Endothelial cell of umbilical vein (primary cell): ENCODE measurements at regions not wholly inside any gene's neighbourhood (a gene's known extent, or its start where the extent isn't known, plus 50 kb on each side); places are given as distances from the start of the nearest gene placed in this dataset.

ENCODE experiments used
- BruUV-seq: library from RNA; stranded (reverse); fragments of 400-500 nt; replicated peaks from 2 replicates; lab custom pipeline; 2021; lab: Mats Ljungman, UMichigan
- CTCF ChIA-PET: fragments of 300-600, 350-600 bp; sonication (Branson Sonifier 250); formaldehyde crosslinking; loops from one replicate; lab custom pipeline; 2021; ENCODE audit warnings: antibody characterized with exemption, inconsistent platforms; lab: Charles Lee
- POLR2A ChIA-PET: fragments of 300-600, 350-600 bp; sonication (Branson Sonifier 250); formaldehyde crosslinking; loops from one replicate; lab custom pipeline; 2021; ENCODE audit warnings: antibody characterized with exemption, inconsistent platforms; lab: Charles Lee
- DNase-seq: peaks from one replicate; pipeline ENCODE4 v3.0.0-alpha.2; 2011; ENCODE audit warnings: low read depth, low spot score
- FAIRE-seq: peaks from 2 replicates; lab custom pipeline; 2011; peaks lifted over from hg19 to GRCh38; lab: Jason Lieb, UNC
- H2AFZ ChIP-seq: 2 replicates; pipeline ENCODE4 v1.6.0; 2012; ENCODE audit warnings: low read depth, low read length, control low read depth, inconsistent platforms
- H3K27ac ChIP-seq: 2 replicates; pipeline ENCODE4 v1.5.1; 2011; ENCODE audit warnings: low read depth, mild to moderate bottlenecking, control low read depth, low read length, moderate library complexity; ENCODE audit not compliant: insufficient read depth
- H3K27me3 ChIP-seq, 2 experiments: 2 replicates each; pipeline versions ENCODE4 v1.6.0 to v1.6.1; 2011; ENCODE audit warnings: low read length in 2 of 2, mixed read lengths in 1 of 2; ENCODE audit not compliant: control insufficient read depth in 2 of 2, insufficient read depth in 2 of 2
- H3K36me3 ChIP-seq, 2 experiments: 2 replicates in 1 of 2; 3 replicates in 1 of 2; pipeline ENCODE4 v1.5.1; 2011; ENCODE audit warnings: low read length in 2 of 2, mild to moderate bottlenecking in 1 of 2, moderate library complexity in 1 of 2; ENCODE audit not compliant: control insufficient read depth in 2 of 2, insufficient read depth in 2 of 2; ENCODE audit errors: extremely low read depth in 1 of 2
- H3K4me1 ChIP-seq: 3 replicates; pipeline ENCODE4 v1.5.1; 2011; ENCODE audit warnings: mild to moderate bottlenecking, low read length; ENCODE audit not compliant: control insufficient read depth, insufficient read depth; ENCODE audit errors: extremely low read depth
- H3K4me2 ChIP-seq: 2 replicates; pipeline ENCODE4 v1.6.1; 2011; ENCODE audit warnings: low read length, control low read depth, mixed read lengths; ENCODE audit not compliant: insufficient read depth
- H3K4me3 ChIP-seq, 3 experiments: fragments of 200-600 bp in 1 of 3; sonication (generic), shearing (Covaris generic) in 1 of 3; replicated peaks in 1 of 3; 2 replicates each; pipeline ENCODE4 v1.5.1; 2011 to 2016; ENCODE audit warnings: control low read depth in 3 of 3, low read length in 3 of 3, mild to moderate bottlenecking in 2 of 3, inconsistent platforms in 1 of 3, low read depth in 1 of 3, moderate library complexity in 1 of 3; ENCODE audit not compliant: insufficient read depth in 1 of 3
- H3K79me2 ChIP-seq: 2 replicates; pipeline ENCODE4 v1.6.0; 2012; ENCODE audit warnings: low read length, inconsistent platforms; ENCODE audit not compliant: control insufficient read depth, insufficient read depth
- H3K9ac ChIP-seq: replicated peaks from 2 replicates; pipeline ENCODE3; 2011; ENCODE audit warnings: low read length, control low read depth; ENCODE audit not compliant: insufficient read depth; ENCODE audit errors: extremely low read depth
- H3K9me1 ChIP-seq: replicated peaks from 3 replicates; pipeline ENCODE4 v1.6.0; 2011; ENCODE audit warnings: mild to moderate bottlenecking, low read length; ENCODE audit not compliant: control insufficient read depth, insufficient read depth; ENCODE audit errors: extremely low read depth
- H3K9me3 ChIP-seq: replicated peaks from 2 replicates; pipeline ENCODE4 v1.5.1; 2012; ENCODE audit warnings: low read length, inconsistent platforms; ENCODE audit not compliant: control insufficient read depth, insufficient read depth
- H4K20me1 ChIP-seq: replicated peaks from 2 replicates; pipeline ENCODE3; 2011; ENCODE audit warnings: mild to moderate bottlenecking, low read length; ENCODE audit not compliant: control insufficient read depth, insufficient read depth; ENCODE audit errors: extremely low read depth
- EZH2 ChIP-seq: IDR thresholded peaks from 2 replicates; pipeline ENCODE4 v1.6.1; 2012; ENCODE audit warnings: borderline replicate concordance, low read depth, mild to moderate bottlenecking, moderate library complexity, low read length, inconsistent platforms; ENCODE audit not compliant: severe bottlenecking
- FOS ChIP-seq: IDR thresholded peaks from 2 replicates; pipeline ENCODE4 v1.6.1; 2011; ENCODE audit warnings: mild to moderate bottlenecking, low read length, moderate library complexity, borderline replicate concordance; ENCODE audit not compliant: insufficient read depth
- GATA2 ChIP-seq: IDR thresholded peaks from 2 replicates; pipeline ENCODE4 v1.7.0; 2011; ENCODE audit warnings: low read depth, mild to moderate bottlenecking, moderate library complexity, mixed read lengths, low read length; ENCODE audit not compliant: insufficient read length, insufficient read depth
- JUN ChIP-seq: IDR thresholded peaks from 2 replicates; pipeline ENCODE4 v1.6.1; 2011; ENCODE audit warnings: borderline replicate concordance, low read depth; ENCODE audit not compliant: insufficient read length, insufficient read depth
- MYC ChIP-seq: IDR thresholded peaks from one replicate; pipeline ENCODE4 v1.6.1; 2011; ENCODE audit warnings: mild to moderate bottlenecking, low read depth, low read length
- POLR2A ChIP-seq: IDR thresholded peaks from 2 replicates; pipeline ENCODE4 v1.6.1; 2012; ENCODE audit warnings: low read depth, mild to moderate bottlenecking, control low read depth, low read length
- POLR2AphosphoS5 ChIP-seq: IDR thresholded peaks from 2 replicates; pipeline ENCODE4 v1.6.1; 2012; ENCODE audit warnings: low read depth, mild to moderate bottlenecking, control low read depth, low read length, moderate library complexity; ENCODE audit not compliant: insufficient read depth
- dilution Hi-C: fragments of 300-500 bp; cut with MboI; formaldehyde crosslinking; loops from one replicate; pipeline ENCODE4 v1.15.0; 2019; ENCODE audit warnings: low sequenced_read_pairs; ENCODE audit not compliant: extremely low pct_ligation_motif_present
- intact Hi-C: fragments of 100-400 bp; cut with micrococcal nuclease; formaldehyde crosslinking; loops from one replicate; pipeline ENCODE4 v1.10.0; 2022
- TF ChIP-seq, protein P1 (sequence below): IDR thresholded peaks from 2 replicates; pipeline ENCODE4 v1.6.1; 2011; ENCODE audit not compliant: insufficient read depth, insufficient read length
- TF ChIP-seq, protein P2 (sequence below), 2 donors: IDR thresholded peaks; 1 replicate in 1 of 2; 2 replicates in 1 of 2; pipeline ENCODE4 v1.5.1; 2011; ENCODE audit warnings: low read length in 2 of 2, mild to moderate bottlenecking in 2 of 2, moderate library complexity in 2 of 2, control low read depth in 1 of 2, inconsistent platforms in 1 of 2, low read depth in 1 of 2; ENCODE audit not compliant: insufficient read depth in 1 of 2; ENCODE audit errors: extremely low read depth in 1 of 2

DNA sequence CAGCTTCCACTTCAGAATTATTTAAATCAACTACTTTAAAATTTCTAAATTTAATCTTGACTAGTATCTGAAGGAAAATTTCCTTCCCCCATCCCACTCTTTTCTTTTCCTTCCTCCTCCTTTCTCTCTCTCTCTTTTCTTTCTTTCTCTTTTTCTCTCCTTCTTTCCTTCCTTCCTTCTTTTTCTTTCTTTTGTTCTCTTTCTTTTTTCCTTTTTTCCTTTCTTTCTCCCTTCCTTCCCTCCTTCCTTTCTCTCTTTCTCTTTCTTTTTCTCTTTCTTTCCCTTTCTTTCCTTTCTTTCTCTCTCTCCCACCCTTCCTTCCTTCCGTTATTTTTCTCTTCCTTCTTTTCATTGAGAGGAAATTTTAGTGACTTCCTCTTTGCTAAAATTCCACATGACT is 132.0 kb upstream of the CDH19 start:
- no peaks in the 10 kb centered on the region for H3K4me1 ChIP-seq
- BruUV-seq: no TSS peak
- no peaks in the 10 kb centered on the region for H3K9me1 ChIP-seq
- no peaks in the 10 kb centered on the region for H3K79me2 ChIP-seq
- H3K27me3 ChIP-seq: no peaks in the 10 kb centered on the region
- H2AFZ ChIP-seq: no peak overlapping the region
- FAIRE-seq (no peak), DNase-seq (no peak)
- H3K36me3 ChIP-seq: no peaks in the 10 kb centered on the region
- TF ChIP-seq EZH2: no peak
- TF ChIP-seq, protein P1, sequence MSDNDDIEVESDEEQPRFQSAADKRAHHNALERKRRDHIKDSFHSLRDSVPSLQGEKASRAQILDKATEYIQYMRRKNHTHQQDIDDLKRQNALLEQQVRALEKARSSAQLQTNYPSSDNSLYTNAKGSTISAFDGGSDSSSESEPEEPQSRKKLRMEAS: no peak
- TF ChIP-seq MYC: no peak
- TF ChIP-seq FOS: no peak
- no peak for TF ChIP-seq POLR2A
- no peak for TF ChIP-seq GATA2
- no peak for TF ChIP-seq POLR2AphosphoS5
- no peak for TF ChIP-seq JUN
- TF ChIP-seq, protein P2, sequence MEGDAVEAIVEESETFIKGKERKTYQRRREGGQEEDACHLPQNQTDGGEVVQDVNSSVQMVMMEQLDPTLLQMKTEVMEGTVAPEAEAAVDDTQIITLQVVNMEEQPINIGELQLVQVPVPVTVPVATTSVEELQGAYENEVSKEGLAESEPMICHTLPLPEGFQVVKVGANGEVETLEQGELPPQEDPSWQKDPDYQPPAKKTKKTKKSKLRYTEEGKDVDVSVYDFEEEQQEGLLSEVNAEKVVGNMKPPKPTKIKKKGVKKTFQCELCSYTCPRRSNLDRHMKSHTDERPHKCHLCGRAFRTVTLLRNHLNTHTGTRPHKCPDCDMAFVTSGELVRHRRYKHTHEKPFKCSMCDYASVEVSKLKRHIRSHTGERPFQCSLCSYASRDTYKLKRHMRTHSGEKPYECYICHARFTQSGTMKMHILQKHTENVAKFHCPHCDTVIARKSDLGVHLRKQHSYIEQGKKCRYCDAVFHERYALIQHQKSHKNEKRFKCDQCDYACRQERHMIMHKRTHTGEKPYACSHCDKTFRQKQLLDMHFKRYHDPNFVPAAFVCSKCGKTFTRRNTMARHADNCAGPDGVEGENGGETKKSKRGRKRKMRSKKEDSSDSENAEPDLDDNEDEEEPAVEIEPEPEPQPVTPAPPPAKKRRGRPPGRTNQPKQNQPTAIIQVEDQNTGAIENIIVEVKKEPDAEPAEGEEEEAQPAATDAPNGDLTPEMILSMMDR (IDR thresholded peaks at IDR 0.05; ENCODE audit: extremely low read depth in 1 of 2, insufficient read depth in 1 of 2, low read depth in 1 of 2, low read length in 2 of 2): no peak
- H3K27ac ChIP-seq: no peak overlapping the region
- POLR2A ChIA-PET: no interaction called here
- H3K4me3 ChIP-seq: no peak overlapping the region
- intact Hi-C loops: no loop called here
- H3K4me2 ChIP-seq: no peak overlapping the region
- H4K20me1 ChIP-seq: no peaks in the 10 kb centered on the region
- CTCF ChIA-PET: no interaction called here
- no peaks in the 10 kb centered on the region for H3K9me3 ChIP-seq
- H3K9ac ChIP-seq: no peak overlapping the region
- dilution Hi-C loops: no loop called here
